Peyer's patch (tissue), 4 donors: ENCODE measurements at regions not wholly inside any gene's neighbourhood (a gene's known extent, or its start where the extent isn't known, plus 50 kb on each side); places are given as distances from the start of the nearest gene placed in this dataset.

Source experiments
- DNase-seq, 3 donors: peaks; one replicate each; pipeline ENCODE4 v3.0.0-alpha.2; 2017 to 2019
- H3K27ac ChIP-seq, 4 donors: fragments of 200-600 bp; sonication (generic); one replicate each; pipeline ENCODE4 v1.5.1; 2016 to 2019
- H3K27me3 ChIP-seq, 2 donors: fragments of 200-600 bp; sonication (generic); one replicate each; pipeline ENCODE4 v1.5.1; 2019
- H3K36me3 ChIP-seq, 3 donors: fragments of 200-600 bp; sonication (generic); one replicate each; pipeline ENCODE4 v1.5.1; 2016 to 2019
- H3K4me1 ChIP-seq, 4 donors: fragments of 200-600 bp; sonication (generic); one replicate each; pipeline ENCODE4 v1.5.1; 2016 to 2019
- H3K4me3 ChIP-seq, 4 donors: fragments of 200-600 bp; sonication (generic); 1 replicate in 3 of 4; 2 replicates in 1 of 4; pipeline ENCODE4 v1.5.1; 2016 to 2019; ENCODE audit warnings: mild to moderate bottlenecking in 1 of 4
- H3K9me3 ChIP-seq, 4 donors: fragments of 200-600 bp; sonication (generic); one replicate each; pipeline ENCODE4 v1.5.1; 2016 to 2019; ENCODE audit warnings: mild to moderate bottlenecking in 1 of 4
- POLR2A ChIP-seq, 2 donors: fragments of 450-650 bp; IDR thresholded peaks; one replicate each; pipeline ENCODE4 v1.5.1; 2017; ENCODE audit warnings: antibody characterized with exemption in 2 of 2, mild to moderate bottlenecking in 2 of 2, moderate library complexity in 2 of 2
- TF ChIP-seq, protein P1 (sequence below), 6 experiments: fragments of 450-650 bp in 4 of 6; fragments of 200-600 bp in 2 of 6; sonication (generic) in 1 of 6; IDR thresholded peaks; one replicate each; pipeline ENCODE4 v1.5.1; 2017 to 2019; ENCODE audit warnings: antibody characterized with exemption in 6 of 6, mild to moderate bottlenecking in 3 of 6, moderate library complexity in 1 of 6

GRCh38 chr20:40368876-40369275 is 320.2 kb downstream of the MAFB start:
- H3K36me3 ChIP-seq, result no peaks in the 10 kb centered on the region
- no peaks in the 10 kb centered on the region for H3K4me1 ChIP-seq
- no peaks in the 10 kb centered on the region for H3K9me3 ChIP-seq
- no peak for DNase-seq
- no peak overlapping the region for H3K4me3 ChIP-seq
- no peaks in the 10 kb centered on the region for H3K27me3 ChIP-seq
- TF ChIP-seq, protein P1, sequence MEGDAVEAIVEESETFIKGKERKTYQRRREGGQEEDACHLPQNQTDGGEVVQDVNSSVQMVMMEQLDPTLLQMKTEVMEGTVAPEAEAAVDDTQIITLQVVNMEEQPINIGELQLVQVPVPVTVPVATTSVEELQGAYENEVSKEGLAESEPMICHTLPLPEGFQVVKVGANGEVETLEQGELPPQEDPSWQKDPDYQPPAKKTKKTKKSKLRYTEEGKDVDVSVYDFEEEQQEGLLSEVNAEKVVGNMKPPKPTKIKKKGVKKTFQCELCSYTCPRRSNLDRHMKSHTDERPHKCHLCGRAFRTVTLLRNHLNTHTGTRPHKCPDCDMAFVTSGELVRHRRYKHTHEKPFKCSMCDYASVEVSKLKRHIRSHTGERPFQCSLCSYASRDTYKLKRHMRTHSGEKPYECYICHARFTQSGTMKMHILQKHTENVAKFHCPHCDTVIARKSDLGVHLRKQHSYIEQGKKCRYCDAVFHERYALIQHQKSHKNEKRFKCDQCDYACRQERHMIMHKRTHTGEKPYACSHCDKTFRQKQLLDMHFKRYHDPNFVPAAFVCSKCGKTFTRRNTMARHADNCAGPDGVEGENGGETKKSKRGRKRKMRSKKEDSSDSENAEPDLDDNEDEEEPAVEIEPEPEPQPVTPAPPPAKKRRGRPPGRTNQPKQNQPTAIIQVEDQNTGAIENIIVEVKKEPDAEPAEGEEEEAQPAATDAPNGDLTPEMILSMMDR (IDR thresholded peaks at IDR 0.05), result no peak
- TF ChIP-seq POLR2A (IDR thresholded peaks at IDR 0.05), result no peak
- H3K27ac ChIP-seq, result no peak overlapping the region

- no peak overlapping the region for H3K4me3 ChIP-seq
Observed at GRCh38 chr20:40361916-40362315, 327.1 kb downstream of the MAFB start.

DNA sequence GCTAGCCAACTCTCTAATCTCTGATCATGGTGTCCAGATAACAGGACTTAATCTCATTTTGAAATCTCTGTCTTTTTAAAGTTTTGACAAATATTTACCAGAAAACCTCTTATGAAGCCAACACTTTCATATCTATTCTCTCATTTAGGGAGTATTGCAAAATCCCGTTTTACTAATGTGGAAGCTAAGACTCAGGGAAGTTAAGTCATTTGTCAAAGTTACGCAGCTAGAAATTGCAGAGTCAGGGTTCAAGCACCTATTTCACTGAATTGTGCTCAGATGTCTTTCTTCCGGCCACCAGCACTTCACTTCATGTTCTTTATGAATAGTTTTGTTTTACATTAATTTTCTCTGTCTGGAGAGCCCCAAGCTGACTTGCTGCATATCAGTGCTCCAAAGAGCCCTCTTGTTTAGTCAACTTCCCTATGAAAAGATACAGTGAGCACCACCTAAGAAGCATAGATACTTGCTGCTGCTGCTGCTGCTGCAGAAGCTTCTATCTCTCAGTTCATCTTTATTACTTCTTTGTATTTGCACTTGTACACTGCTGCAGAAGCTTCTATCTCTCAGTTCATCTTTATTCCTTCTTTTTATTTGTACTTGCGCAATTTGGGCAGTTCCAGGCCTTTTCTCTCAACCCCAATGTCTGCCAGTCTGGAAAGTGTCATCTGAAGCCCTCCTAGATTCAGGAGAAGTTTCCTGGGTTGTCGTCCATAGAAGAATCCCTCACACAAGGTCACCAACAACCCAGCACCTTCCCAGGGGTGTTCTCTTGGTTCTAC is 329.7 kb downstream of the MAFB start:
- Histone ChIP-seq H3K36me3 (no peaks in the 10 kb centered on the region), H3K4me1 (no peaks in the 10 kb centered on the region), H3K27ac (no peak overlapping the region), H3K27me3 (no peaks in the 10 kb centered on the region), H3K4me3 (no peak overlapping the region), H3K9me3 (no peaks in the 10 kb centered on the region)
- DNase-seq, result no peak
- no peak for TF ChIP-seq POLR2A (IDR thresholded peaks at IDR 0.05)
- TF ChIP-seq, protein P1 (IDR thresholded peaks at IDR 0.05), result no peak

More at GRCh38 chr20:40361916-40362315, 327.1 kb downstream of the MAFB start:
- H3K4me1 ChIP-seq, result no peaks in the 10 kb centered on the region
- H3K9me3 ChIP-seq, result no peaks in the 10 kb centered on the region
- no peak for DNase-seq
- no peaks in the 10 kb centered on the region for H3K36me3 ChIP-seq
- H3K27ac ChIP-seq, result no peak overlapping the region
- no peaks in the 10 kb centered on the region for H3K27me3 ChIP-seq
- TF ChIP-seq, protein P1 (IDR thresholded peaks at IDR 0.05), result no peak
- no peak for TF ChIP-seq POLR2A (IDR thresholded peaks at IDR 0.05)

DNA sequence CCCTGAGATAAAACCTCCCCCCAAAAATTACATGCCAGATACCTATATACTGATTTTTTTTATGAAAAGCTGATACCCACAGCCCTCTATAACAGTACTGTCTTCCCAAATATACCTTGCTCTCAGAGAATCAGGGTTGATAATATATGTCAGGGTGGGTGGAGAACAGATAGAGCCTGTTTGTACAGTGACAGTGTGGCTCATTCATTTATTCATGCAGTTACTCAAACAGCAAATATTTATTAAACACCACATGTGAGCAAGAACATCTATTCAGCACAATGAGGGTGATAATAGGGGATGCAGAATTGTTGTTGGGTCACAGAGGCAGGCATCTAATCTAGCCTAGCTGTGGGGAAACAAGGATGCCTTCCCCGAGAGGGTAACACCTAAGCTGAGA is 334.2 kb downstream of the MAFB start:
- H3K27ac ChIP-seq, result no peak overlapping the region
- H3K4me1 ChIP-seq, result no peaks in the 10 kb centered on the region
- H3K9me3 ChIP-seq, result no peaks in the 10 kb centered on the region
- H3K27me3 ChIP-seq, result no peaks in the 10 kb centered on the region
- no peak for DNase-seq
- no peak for TF ChIP-seq POLR2A (IDR thresholded peaks at IDR 0.05)
- TF ChIP-seq, protein P1 (IDR thresholded peaks at IDR 0.05), result no peak
- no peaks in the 10 kb centered on the region for H3K36me3 ChIP-seq
- no peak overlapping the region for H3K4me3 ChIP-seq

DNA sequence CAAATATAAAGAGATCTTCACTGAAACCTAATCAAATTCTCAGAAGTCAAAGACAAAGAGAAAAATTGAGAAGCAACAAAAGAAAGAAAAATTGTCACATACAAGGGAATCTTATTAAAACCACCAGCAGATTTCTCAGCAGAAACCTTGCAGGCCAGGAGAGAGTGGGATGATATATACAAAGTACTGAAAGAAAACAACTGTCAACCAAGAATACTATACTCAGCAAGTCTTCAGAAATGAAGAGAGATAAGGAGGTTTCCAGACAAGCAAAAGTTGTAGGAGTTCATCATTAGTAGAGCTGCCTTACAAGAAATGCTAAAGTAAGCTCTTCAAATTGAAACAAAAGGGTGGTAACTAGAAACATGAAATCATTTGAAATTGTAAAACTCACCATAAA is 345.6 kb downstream of the MAFB start:
- DNase-seq, result no peak
- Histone ChIP-seq H3K27me3 (no peaks in the 10 kb centered on the region), H3K36me3 (no peaks in the 10 kb centered on the region), H3K9me3 (peaks cover 0 to 5% (median 2%) of the 10 kb centered on the region in 4 donors), H3K4me3 (no peak overlapping the region), H3K4me1 (no peaks in the 10 kb centered on the region), H3K27ac (no peak overlapping the region)
- no peak for TF ChIP-seq POLR2A (IDR thresholded peaks at IDR 0.05)
- TF ChIP-seq, protein P1 (IDR thresholded peaks at IDR 0.05), result no peak
